ENCODE measurements at regions not wholly inside any gene's neighbourhood (a gene's known extent, or its start where the extent isn't known, plus 50 kb on each side); places are given as distances from the start of the nearest gene placed in this dataset.

- DNase-seq (ENCODE audit: insufficient read length, low spot score): no peak
- TF ChIP-seq SPI1 (IDR thresholded peaks at IDR 0.05; ENCODE audit: low read depth, low read length) (no peak), TAF1 (IDR thresholded peaks at IDR 0.05; ENCODE audit: low read depth, low read length) (no peak), POLR2AphosphoS5 (IDR thresholded peaks at IDR 0.05; ENCODE audit: low read depth, low read length) (no peak), POU2F2 (IDR thresholded peaks at IDR 0.05; ENCODE audit: low read depth, low read length) (no peak), PAX5 (IDR thresholded peaks at IDR 0.05; ENCODE audit: insufficient read depth, low read length, severe bottlenecking) (no peak), POLR2A (IDR thresholded peaks at IDR 0.05; ENCODE audit: low read depth, low read length) (no peak)
- FAIRE-seq: no peak
Observed at GRCh38 chr6:48021904-48022303, 89.1 kb downstream of the PTCHD4 start.

DNA sequence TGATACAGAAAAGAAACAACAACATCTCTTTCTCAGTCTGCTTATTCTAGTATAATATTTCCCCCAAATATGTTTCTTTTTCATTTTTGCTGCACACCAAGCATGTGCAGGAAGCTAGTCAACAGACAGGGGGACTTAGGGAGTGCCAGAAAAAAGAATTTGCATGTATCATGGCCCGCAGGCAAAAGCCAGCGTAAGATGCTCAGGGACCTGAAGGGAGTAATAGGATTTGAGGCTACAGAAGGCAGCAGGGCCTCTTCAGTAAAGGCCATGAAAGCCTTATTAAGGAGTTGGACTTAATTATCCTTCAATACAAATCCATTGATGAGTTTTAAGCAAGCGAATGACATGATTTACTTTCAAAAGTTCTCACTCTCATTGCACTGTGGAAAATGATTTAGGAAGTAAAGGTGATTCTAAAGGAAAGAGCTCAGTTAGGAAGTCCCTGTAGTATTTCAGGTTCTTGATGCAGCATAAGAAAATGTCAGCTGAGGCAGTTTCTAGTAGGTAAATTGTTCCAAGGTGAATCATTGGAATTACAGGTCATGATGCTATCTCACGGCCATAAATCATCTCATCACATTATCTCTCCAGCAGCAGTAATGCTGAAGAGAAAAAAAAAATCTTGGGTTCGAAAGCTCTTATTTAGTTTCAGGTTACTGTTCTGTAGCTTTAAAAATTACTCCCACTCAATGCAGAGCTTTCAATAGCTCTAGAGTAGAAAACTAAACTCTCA is 94.8 kb downstream of the PTCHD4 start:
- DNase-seq (ENCODE audit: insufficient read length, low spot score) (no peak), FAIRE-seq (no peak)
- TF ChIP-seq SPI1 (IDR thresholded peaks at IDR 0.05; ENCODE audit: low read depth, low read length): no peak
- no peak for TF ChIP-seq PAX5 (IDR thresholded peaks at IDR 0.05; ENCODE audit: insufficient read depth, low read length, severe bottlenecking)
- TF ChIP-seq POLR2AphosphoS5 (IDR thresholded peaks at IDR 0.05; ENCODE audit: low read depth, low read length): no peak
- no peak for TF ChIP-seq TAF1 (IDR thresholded peaks at IDR 0.05; ENCODE audit: low read depth, low read length)
- TF ChIP-seq POU2F2 (IDR thresholded peaks at IDR 0.05; ENCODE audit: low read depth, low read length): no peak
- TF ChIP-seq POLR2A (IDR thresholded peaks at IDR 0.05; ENCODE audit: low read depth, low read length): no peak

DNA sequence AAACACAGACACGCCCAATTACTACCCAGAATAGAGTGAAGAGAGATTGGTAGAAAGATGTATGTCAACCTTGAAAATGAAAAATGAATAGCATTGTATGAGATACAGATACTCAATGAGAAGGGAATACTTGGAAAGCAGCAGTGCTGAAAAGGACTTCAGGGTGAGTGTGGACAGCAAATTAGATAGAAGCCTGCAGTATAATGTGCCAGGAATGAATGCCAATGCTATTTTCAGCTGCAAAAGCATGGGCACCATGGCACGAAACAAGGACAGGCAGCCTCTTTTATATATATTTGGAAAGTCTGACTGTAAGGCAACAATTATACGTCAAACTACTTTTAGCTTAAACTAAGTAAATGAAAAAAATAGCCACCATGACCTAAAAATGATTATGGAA is 118.2 kb downstream of the PTCHD4 start:
- DNase-seq (ENCODE audit: insufficient read length, low spot score) (no peak), FAIRE-seq (no peak)
- TF ChIP-seq SPI1 (IDR thresholded peaks at IDR 0.05; ENCODE audit: low read depth, low read length) (no peak), POLR2A (IDR thresholded peaks at IDR 0.05; ENCODE audit: low read depth, low read length) (no peak), POU2F2 (IDR thresholded peaks at IDR 0.05; ENCODE audit: low read depth, low read length) (no peak), PAX5 (IDR thresholded peaks at IDR 0.05; ENCODE audit: insufficient read depth, low read length, severe bottlenecking) (no peak), TAF1 (IDR thresholded peaks at IDR 0.05; ENCODE audit: low read depth, low read length) (no peak)

DNA sequence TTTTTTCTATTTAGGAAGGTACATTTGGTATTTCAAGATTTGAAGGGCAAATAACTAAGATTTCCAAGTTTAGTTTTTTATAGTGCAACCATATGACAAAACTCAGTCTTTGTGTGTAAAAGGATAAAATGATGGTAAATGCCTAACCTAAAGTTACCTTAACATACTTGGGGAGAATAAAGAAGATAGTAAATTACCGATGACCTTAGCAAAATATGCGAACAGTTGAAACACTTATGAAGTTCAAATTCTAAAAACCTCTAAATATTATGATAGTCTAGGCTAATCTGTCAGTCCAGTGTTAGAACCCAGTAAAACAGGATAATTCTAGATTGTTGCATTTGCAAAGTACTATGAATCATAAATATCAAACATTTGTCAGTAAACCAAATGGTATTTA is 127.5 kb downstream of the PTCHD4 start:
- TF ChIP-seq TAF1 (IDR thresholded peaks at IDR 0.05; ENCODE audit: low read depth, low read length): no peak
- no peak for TF ChIP-seq POLR2AphosphoS5 (IDR thresholded peaks at IDR 0.05; ENCODE audit: low read depth, low read length)
- no peak for TF ChIP-seq POU2F2 (IDR thresholded peaks at IDR 0.05; ENCODE audit: low read depth, low read length)
- DNase-seq (ENCODE audit: insufficient read length, low spot score) (no peak), FAIRE-seq (no peak)

- no peak for FAIRE-seq
- TF ChIP-seq POLR2A (IDR thresholded peaks at IDR 0.05; ENCODE audit: low read depth, low read length): no peak
- no peak for TF ChIP-seq POU2F2 (IDR thresholded peaks at IDR 0.05; ENCODE audit: low read depth, low read length)
- TF ChIP-seq PAX5 (IDR thresholded peaks at IDR 0.05; ENCODE audit: insufficient read depth, low read length, severe bottlenecking): no peak
- no peak for TF ChIP-seq POLR2AphosphoS5 (IDR thresholded peaks at IDR 0.05; ENCODE audit: low read depth, low read length)
- TF ChIP-seq SPI1 (IDR thresholded peaks at IDR 0.05; ENCODE audit: low read depth, low read length): no peak
Observed at GRCh38 chr6:47977314-47977713, 133.7 kb downstream of the PTCHD4 start.

DNA sequence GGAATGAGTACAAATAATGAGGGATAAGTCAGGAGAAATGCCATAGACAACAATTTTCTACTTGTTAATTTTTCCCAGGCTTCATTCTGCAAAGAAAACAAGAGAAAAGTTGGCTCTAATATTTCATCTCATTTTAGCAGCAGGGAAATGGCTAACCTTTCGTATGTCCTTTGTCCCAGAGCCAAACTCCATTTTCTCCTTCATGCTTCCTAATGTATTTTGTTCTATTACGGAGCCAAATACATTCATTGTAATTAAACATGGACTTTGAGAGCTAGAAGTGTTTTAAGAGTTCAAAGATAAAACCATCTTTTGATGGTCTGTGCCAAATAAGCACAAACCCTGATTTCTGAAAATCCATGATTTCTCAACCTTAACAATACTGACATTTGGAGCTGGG is 136.9 kb downstream of the PTCHD4 start:
- FAIRE-seq (no peak), DNase-seq (ENCODE audit: insufficient read length, low spot score) (no peak)
- TF ChIP-seq TAF1 (IDR thresholded peaks at IDR 0.05; ENCODE audit: low read depth, low read length) (no peak), POU2F2 (IDR thresholded peaks at IDR 0.05; ENCODE audit: low read depth, low read length) (no peak), POLR2A (IDR thresholded peaks at IDR 0.05; ENCODE audit: low read depth, low read length) (no peak)

More at GRCh38 chr6:47977314-47977713, 133.7 kb downstream of the PTCHD4 start:
- DNase-seq (ENCODE audit: insufficient read length, low spot score): no peak

DNA sequence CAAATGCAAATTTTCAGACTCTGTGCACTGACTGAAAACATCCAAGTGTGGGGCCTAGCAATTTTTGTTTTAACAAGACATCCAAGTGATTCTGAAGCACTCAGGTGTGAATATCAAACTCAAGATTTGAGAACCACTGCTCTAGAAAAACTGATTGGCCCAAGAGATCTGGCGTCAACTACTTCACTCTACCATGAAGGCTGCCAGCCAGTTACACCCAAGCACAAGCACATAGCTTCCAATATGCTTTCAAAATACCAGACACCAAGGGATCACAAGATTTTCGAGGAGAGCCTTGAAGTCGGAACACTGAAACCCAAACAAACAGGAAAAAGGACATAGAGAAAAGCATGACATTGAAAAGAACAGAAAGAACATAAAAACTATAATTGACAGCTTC is 140.2 kb downstream of the PTCHD4 start:
- no peak for TF ChIP-seq POU2F2 (IDR thresholded peaks at IDR 0.05; ENCODE audit: low read depth, low read length)
- TF ChIP-seq SPI1 (IDR thresholded peaks at IDR 0.05; ENCODE audit: low read depth, low read length): no peak
- no peak for TF ChIP-seq POLR2AphosphoS5 (IDR thresholded peaks at IDR 0.05; ENCODE audit: low read depth, low read length)
- no peak for TF ChIP-seq PAX5 (IDR thresholded peaks at IDR 0.05; ENCODE audit: insufficient read depth, low read length, severe bottlenecking)
- no peak for TF ChIP-seq POLR2A (IDR thresholded peaks at IDR 0.05; ENCODE audit: low read depth, low read length)
- no peak for TF ChIP-seq TAF1 (IDR thresholded peaks at IDR 0.05; ENCODE audit: low read depth, low read length)
- no peak for DNase-seq (ENCODE audit: insufficient read length, low spot score)

GRCh38 chr6:47967843-47968242 is 143.2 kb downstream of the PTCHD4 start:
- FAIRE-seq (no peak), DNase-seq (ENCODE audit: insufficient read length, low spot score) (no peak)
- TF ChIP-seq TAF1 (IDR thresholded peaks at IDR 0.05; ENCODE audit: low read depth, low read length) (no peak), POU2F2 (IDR thresholded peaks at IDR 0.05; ENCODE audit: low read depth, low read length) (no peak), PAX5 (IDR thresholded peaks at IDR 0.05; ENCODE audit: insufficient read depth, low read length, severe bottlenecking) (no peak), POLR2AphosphoS5 (IDR thresholded peaks at IDR 0.05; ENCODE audit: low read depth, low read length) (no peak), POLR2A (IDR thresholded peaks at IDR 0.05; ENCODE audit: low read depth, low read length) (no peak), SPI1 (IDR thresholded peaks at IDR 0.05; ENCODE audit: low read depth, low read length) (no peak)

More for the DNA sequence above, 140.2 kb downstream of the PTCHD4 start:
- FAIRE-seq: no peak

DNA sequence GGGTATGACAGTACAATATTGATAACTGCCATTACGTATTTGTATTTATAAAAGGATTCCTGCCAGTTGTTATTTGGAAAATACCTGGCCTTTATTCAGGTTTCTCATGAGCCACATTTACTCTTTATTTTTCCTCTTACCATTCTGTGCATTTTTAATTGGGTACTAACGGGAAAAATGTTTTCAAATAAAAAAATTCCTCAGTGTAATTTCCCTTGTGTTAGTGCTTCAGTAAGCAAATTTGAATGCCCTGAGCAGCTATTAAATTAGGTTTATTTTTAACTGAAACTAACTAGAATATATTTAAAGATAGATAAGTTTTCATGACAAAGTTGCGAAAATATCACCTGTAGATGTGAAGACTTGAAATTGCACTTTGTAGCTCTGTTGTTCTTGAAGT is 146.0 kb downstream of the PTCHD4 start:
- DNase-seq (ENCODE audit: insufficient read length, low spot score): no peak
- TF ChIP-seq SPI1 (IDR thresholded peaks at IDR 0.05; ENCODE audit: low read depth, low read length) (no peak), PAX5 (IDR thresholded peaks at IDR 0.05; ENCODE audit: insufficient read depth, low read length, severe bottlenecking) (no peak), POU2F2 (IDR thresholded peaks at IDR 0.05; ENCODE audit: low read depth, low read length) (no peak), POLR2AphosphoS5 (IDR thresholded peaks at IDR 0.05; ENCODE audit: low read depth, low read length) (no peak), TAF1 (IDR thresholded peaks at IDR 0.05; ENCODE audit: low read depth, low read length) (no peak), POLR2A (IDR thresholded peaks at IDR 0.05; ENCODE audit: low read depth, low read length) (no peak)
- no peak for FAIRE-seq

- no peak for DNase-seq (ENCODE audit: insufficient read length, low spot score)
- no peak for FAIRE-seq
- TF ChIP-seq POU2F2 (IDR thresholded peaks at IDR 0.05; ENCODE audit: low read depth, low read length): no peak
- TF ChIP-seq SPI1 (IDR thresholded peaks at IDR 0.05; ENCODE audit: low read depth, low read length): no peak
- no peak for TF ChIP-seq TAF1 (IDR thresholded peaks at IDR 0.05; ENCODE audit: low read depth, low read length)
- no peak for TF ChIP-seq POLR2AphosphoS5 (IDR thresholded peaks at IDR 0.05; ENCODE audit: low read depth, low read length)
- TF ChIP-seq PAX5 (IDR thresholded peaks at IDR 0.05; ENCODE audit: insufficient read depth, low read length, severe bottlenecking): no peak
- TF ChIP-seq POLR2A (IDR thresholded peaks at IDR 0.05; ENCODE audit: low read depth, low read length): no peak
Observed at GRCh38 chr6:47952640-47953039, 158.4 kb downstream of the PTCHD4 start.

Measured in GM12891 (cell line).